GM13977 (cell line): ENCODE measurements at regions not wholly inside any gene's neighbourhood (a gene's known extent, or its start where the extent isn't known, plus 50 kb on each side); places are given as distances from the start of the nearest gene placed in this dataset.
"Not testable (repeated sequence)": the region's sequence is repeated elsewhere in the genome, so short reads cannot be mapped to it uniquely, and the experiment has no call there.

Experiments used
- DNase-seq: peaks from one replicate; pipeline ENCODE4 v3.0.0; 2012; ENCODE audit warnings: low spot score
- in situ Hi-C: fragments of 300-500 bp; cut with MboI; formaldehyde crosslinking; loops from one replicate; pipeline ENCODE4 v1.12.0; 2022; ENCODE audit warnings: low sequenced_read_pairs, low pct_unique_long_range_greater_than_20kb, mixed read lengths, inconsistent platforms; ENCODE audit not compliant: unreplicated experiment
- TF ChIP-seq, protein P1 (sequence below): IDR thresholded peaks from 2 replicates; pipeline ENCODE4 v1.5.1; 2012; ENCODE audit warnings: mild to moderate bottlenecking, control low read depth; ENCODE audit not compliant: insufficient read depth; ENCODE audit errors: extremely low read depth, missing control alignments

DNA sequence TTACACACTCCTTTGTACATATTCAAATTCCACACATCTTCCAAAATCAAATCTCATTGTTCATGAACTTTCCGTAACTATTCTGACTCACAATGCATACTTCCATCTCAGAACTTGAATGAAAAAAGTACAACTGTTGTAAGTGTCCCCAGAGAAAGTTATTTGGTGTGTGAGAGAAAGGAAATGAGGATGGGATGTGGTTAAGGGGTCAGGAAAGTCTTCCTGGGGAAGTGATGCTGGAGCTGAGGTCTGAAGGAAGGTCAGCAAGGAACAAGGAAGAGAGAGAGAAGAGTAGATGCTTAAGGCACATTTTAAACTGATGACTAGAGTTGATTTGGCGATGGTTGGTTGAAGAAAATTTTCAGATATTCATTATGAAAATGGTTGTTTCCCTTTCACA, 340.0 kb upstream of the STXBP6 start:
- DNase-seq = no peak
- TF ChIP-seq, protein P1, sequence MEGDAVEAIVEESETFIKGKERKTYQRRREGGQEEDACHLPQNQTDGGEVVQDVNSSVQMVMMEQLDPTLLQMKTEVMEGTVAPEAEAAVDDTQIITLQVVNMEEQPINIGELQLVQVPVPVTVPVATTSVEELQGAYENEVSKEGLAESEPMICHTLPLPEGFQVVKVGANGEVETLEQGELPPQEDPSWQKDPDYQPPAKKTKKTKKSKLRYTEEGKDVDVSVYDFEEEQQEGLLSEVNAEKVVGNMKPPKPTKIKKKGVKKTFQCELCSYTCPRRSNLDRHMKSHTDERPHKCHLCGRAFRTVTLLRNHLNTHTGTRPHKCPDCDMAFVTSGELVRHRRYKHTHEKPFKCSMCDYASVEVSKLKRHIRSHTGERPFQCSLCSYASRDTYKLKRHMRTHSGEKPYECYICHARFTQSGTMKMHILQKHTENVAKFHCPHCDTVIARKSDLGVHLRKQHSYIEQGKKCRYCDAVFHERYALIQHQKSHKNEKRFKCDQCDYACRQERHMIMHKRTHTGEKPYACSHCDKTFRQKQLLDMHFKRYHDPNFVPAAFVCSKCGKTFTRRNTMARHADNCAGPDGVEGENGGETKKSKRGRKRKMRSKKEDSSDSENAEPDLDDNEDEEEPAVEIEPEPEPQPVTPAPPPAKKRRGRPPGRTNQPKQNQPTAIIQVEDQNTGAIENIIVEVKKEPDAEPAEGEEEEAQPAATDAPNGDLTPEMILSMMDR = no peak
- in situ Hi-C loops = no loop called here

DNA sequence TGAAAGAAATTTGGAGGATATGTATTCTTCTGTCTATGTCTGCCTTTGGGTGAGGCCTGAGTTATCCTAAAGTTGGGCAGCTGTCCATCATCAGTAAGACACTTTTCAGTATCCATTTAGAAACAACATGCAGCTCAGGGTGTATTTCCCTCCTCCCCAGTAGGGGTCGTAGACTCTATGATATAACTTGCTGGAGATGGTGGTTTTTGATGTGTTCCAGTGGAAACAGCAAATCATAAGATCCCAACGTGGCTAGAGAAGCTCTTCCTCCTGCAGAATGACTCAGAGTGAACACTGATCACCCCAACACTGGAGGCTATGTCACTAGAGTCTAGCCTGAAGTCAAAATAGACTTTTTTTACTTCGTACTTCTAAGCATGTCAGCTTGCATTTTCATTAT, 331.6 kb upstream of the STXBP6 start:
- TF ChIP-seq, protein P1 = peak; percentile 28
- in situ Hi-C loops = no loop called here
- DNase-seq = no peak

DNA sequence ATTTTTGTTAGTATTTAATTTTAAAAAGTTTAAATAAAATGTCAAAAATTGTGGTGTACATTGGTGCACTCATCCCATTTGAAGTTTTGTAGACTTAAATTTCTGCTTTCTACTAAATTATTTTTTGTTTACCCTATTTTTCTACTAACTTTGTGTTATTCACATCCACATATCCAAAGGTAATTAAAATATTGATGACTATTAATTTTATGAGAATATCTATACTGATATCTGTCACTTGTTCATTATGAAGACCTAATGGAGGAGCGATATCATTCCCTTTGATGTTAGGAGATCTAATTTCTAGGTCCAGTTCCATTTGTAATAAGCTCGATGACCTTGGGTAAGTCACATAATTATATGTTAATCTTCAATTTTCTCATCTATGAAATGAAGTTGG, 325.7 kb upstream of the STXBP6 start:
- in situ Hi-C loops = no loop called here
- TF ChIP-seq, protein P1 = no peak
- DNase-seq = no peak

DNA sequence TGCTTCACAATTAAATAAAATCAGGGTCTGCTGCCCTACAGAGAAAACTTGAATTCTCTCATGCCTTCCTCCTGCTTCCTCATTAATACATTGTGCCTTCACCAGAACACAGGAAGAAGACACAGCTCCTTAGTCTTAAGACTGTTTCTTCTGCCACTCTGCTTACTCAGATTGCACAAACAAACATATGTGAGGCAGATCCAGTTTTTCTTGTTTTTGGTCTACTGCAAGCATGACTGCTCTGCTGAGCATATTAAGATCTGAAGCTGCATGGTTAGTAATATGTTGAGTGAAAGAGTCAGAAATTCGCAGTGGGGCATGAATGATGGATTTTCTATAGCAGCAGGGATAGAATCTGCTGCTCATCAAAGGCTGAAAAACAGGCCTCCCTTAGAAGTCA, 321.1 kb upstream of the STXBP6 start:
- in situ Hi-C loops = no loop called here
- no peak for DNase-seq
- TF ChIP-seq, protein P1 = no peak

DNA sequence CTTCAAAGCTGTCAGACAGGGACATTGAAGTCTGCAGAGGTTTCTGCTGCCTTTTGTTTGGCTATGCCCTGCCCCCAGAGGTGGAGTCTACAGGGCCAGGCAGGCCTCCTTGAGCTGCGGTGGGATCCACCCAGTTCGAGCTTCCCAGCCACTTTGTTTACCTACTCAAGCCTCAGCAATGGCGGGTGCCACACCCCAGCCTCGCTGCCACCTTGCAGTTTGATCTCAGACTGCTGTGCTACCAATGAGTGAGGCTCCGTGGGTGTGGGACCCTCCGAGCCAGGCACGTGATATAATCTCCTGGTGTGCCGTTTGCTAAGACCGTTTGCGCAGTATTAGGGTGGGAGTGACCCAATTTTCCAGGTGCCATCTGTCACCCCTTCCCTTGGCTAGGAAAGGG, 320.1 kb upstream of the STXBP6 start:
- DNase-seq, in situ Hi-C loops: not testable (repeated sequence)

DNA sequence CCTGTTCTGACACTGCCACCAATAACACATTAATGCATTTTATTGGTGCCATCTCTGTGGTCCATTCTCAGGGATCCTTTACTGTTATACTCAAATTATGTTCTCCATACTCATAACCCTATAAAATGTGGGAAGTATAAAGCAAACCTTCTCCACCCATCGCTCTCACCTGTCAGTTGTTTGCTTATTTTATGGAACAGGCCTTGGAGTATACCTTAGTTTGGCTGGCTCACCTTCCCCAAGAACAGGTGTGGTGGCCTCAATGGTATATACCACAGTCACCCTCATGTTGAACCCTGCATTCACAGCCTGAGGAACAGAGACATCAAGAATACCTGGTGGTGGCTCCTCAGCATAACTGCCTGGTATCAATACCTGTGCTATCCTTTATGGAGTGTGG, 308.4 kb upstream of the STXBP6 start:
- no peak for DNase-seq
- TF ChIP-seq, protein P1 = no peak
- in situ Hi-C loops = no loop called here

DNA sequence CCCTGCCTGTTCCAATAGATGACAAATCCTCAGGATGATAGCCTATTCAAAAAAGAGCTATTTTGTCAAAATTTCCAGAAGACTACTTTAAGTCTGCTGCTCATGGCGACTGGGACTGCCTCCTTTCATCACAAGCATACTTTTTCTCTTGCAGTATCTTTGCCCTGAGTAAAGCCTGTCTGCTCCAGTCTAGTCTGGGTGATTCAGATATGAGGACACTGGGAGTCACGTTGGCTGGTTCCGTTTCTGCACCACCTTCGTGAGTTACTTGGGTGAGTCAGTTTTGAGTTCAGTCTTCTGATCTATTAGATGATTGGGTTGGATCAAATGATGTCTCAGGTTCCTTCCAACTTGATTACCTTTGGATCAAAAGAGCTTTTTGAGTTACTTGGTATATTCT, 301.3 kb upstream of the STXBP6 start:
- no peak for DNase-seq
- in situ Hi-C loops = no loop called here
- TF ChIP-seq, protein P1 = no peak

DNA sequence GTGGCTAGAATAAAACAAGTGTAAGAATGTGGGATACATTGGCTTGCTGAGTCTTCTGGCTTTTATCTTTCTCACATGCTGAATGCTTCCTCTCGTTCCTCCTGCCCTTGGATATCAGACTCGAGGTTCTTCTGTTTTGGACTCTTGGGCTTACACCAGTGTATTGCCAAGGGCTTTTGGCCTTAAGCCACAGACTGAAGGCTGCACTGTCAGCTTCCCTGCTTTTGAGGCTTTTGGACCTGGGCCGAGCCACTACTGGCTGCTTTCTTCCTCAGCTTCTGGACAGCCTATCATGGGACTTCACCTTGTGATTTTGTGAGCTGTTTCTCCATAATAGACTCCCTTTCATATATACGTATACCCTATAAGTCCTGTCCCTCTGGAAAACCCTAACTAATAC, 300.9 kb upstream of the STXBP6 start:
- in situ Hi-C loops = no loop called here
- no peak for DNase-seq
- TF ChIP-seq, protein P1 = no peak
